Lung (tissue), 11 donors: ENCODE measurements at regions not wholly inside any gene's neighbourhood (a gene's known extent, or its start where the extent isn't known, plus 50 kb on each side); places are given as distances from the start of the nearest gene placed in this dataset.

ENCODE experiments used
- ATAC-seq: fragments of 200-7000 bp; cut with Tn5 transposase; one replicate; pipeline ENCODE4 v1.9.1; 2020; ENCODE audit warnings: moderate number of reproducible peaks; ENCODE audit not compliant: insufficient read depth, low FRiP score
- DNase-seq, 3 donors: peaks; one replicate each; pipeline ENCODE4 v3.0.0-alpha.2; 2013 to 2017
- H3K27ac ChIP-seq, 2 donors: one replicate each; pipeline ENCODE4 v1.5.1; 2013; ENCODE audit warnings: mild to moderate bottlenecking in 2 of 2, moderate library complexity in 2 of 2, control low read depth in 1 of 2, inconsistent platforms in 1 of 2, low read depth in 1 of 2, low read length in 1 of 2
- H3K27me3 ChIP-seq, 3 donors: one replicate each; pipeline ENCODE4 v1.5.1; 2013; ENCODE audit warnings: low read length in 2 of 3; ENCODE audit not compliant: control insufficient read depth in 3 of 3, insufficient read depth in 3 of 3
- H3K36me3 ChIP-seq, 4 donors: one replicate each; pipeline ENCODE4 v1.5.1; 2013; ENCODE audit warnings: low read length in 4 of 4, mild to moderate bottlenecking in 1 of 4, moderate library complexity in 1 of 4; ENCODE audit not compliant: control insufficient read depth in 4 of 4, insufficient read depth in 4 of 4
- H3K4me1 ChIP-seq, 5 donors: one replicate each; pipeline ENCODE4 v1.5.1; 2013; ENCODE audit warnings: low read length in 5 of 5, mild to moderate bottlenecking in 2 of 5, moderate library complexity in 1 of 5; ENCODE audit not compliant: control insufficient read depth in 5 of 5, insufficient read depth in 5 of 5
- H3K4me3 ChIP-seq: one replicate; pipeline ENCODE4 v1.5.1; 2013; ENCODE audit warnings: mild to moderate bottlenecking, control low read depth, moderate library complexity
- H3K9ac ChIP-seq, 2 donors: one replicate each; pipeline ENCODE4 v1.5.1; 2013; ENCODE audit warnings: low read length in 2 of 2, control low read depth in 1 of 2; ENCODE audit not compliant: insufficient read depth in 1 of 2
- H3K9me3 ChIP-seq, 4 donors: one replicate each; pipeline ENCODE4 v1.5.1; 2013; ENCODE audit warnings: low read length in 3 of 4, mild to moderate bottlenecking in 1 of 4, moderate library complexity in 1 of 4; ENCODE audit not compliant: control insufficient read depth in 4 of 4, insufficient read depth in 3 of 4
- CTCF ChIP-seq: IDR thresholded peaks from 2 replicates; pipeline ENCODE4 v1.5.1; 2012; ENCODE audit warnings: mild to moderate bottlenecking; ENCODE audit errors: control extremely low read depth, extremely low read depth
- WGBS, 2 donors: extraction: QIAGEN DNeasy Blood & Tissue Kit; methylation state at CpG; one replicate each; pipeline ENCODE4 v1.1.7; 2013; 5-methylcytosine and 5-hydroxymethylcytosine counted together
- donor health status: control.
- donor health status: control.
- donor health status: Bipolar disorder and iron deficiency.
- donor health status: healthy.
- donor health status: DM: yes; HTN: yes; CAD: no.

GRCh38 chr16:59887856-59888255 is 1153.7 kb upstream of the GOT2 start:
- peaks cover 0 to 3% (median 1%) of the 10 kb centered on the region in 4 donors for H3K9me3 ChIP-seq
- no peak overlapping the region for H3K9ac ChIP-seq
- 77 to 91% methylated on average over 2 of the region's 2 CpGs for WGBS, 2 donors
- TF ChIP-seq CTCF: no peak
- no peaks in the 10 kb centered on the region for H3K36me3 ChIP-seq
- no peak overlapping the region for H3K27ac ChIP-seq
- no peak overlapping the region for H3K4me3 ChIP-seq
- no peak for DNase-seq
- ATAC-seq: no peak
- no peaks in the 10 kb centered on the region for H3K27me3 ChIP-seq
- peaks cover 0 to 12% (median 0%) of the 10 kb centered on the region in 5 donors for H3K4me1 ChIP-seq

- peaks cover 0 to 12% (median 0%) of the 10 kb centered on the region in 5 donors for H3K4me1 ChIP-seq
- H3K27me3 ChIP-seq: no peaks in the 10 kb centered on the region
- H3K9me3 ChIP-seq: peaks cover 0 to 5% (median 1%) of the 10 kb centered on the region in 4 donors
- ATAC-seq (no peak), DNase-seq (peak; percentile 76 to 95 (median 91))
- no peak overlapping the region for H3K27ac ChIP-seq
- WGBS, 2 donors: 67 to 70% methylated on average over 2 of the region's 2 CpGs
- H3K9ac ChIP-seq: no peak overlapping the region
- no peak for TF ChIP-seq CTCF
- H3K36me3 ChIP-seq: no peaks in the 10 kb centered on the region
- H3K4me3 ChIP-seq: no peak overlapping the region
Measured at GRCh38 chr16:59886021-59886420, 1151.9 kb upstream of the GOT2 start.

GRCh38 chr16:59881376-59881775 is 1147.3 kb upstream of the GOT2 start:
- Histone ChIP-seq H3K4me3 (no peak overlapping the region), H3K9me3 (peaks cover 0 to 2% (median 0%) of the 10 kb centered on the region in 4 donors), H3K9ac (no peak overlapping the region), H3K27me3 (no peaks in the 10 kb centered on the region), H3K4me1 (peaks cover 0 to 6% (median 0%) of the 10 kb centered on the region in 5 donors), H3K27ac (no peak overlapping the region), H3K36me3 (no peaks in the 10 kb centered on the region)
- 75 to 81% methylated on average over 3 of the region's 3 CpGs for WGBS, 2 donors
- DNase-seq (no peak), ATAC-seq (no peak)
- TF ChIP-seq CTCF: no peak

- Histone ChIP-seq H3K36me3 (no peaks in the 10 kb centered on the region), H3K9ac (no peak overlapping the region), H3K27me3 (no peaks in the 10 kb centered on the region), H3K4me1 (no peaks in the 10 kb centered on the region), H3K27ac (no peak overlapping the region), H3K4me3 (no peak overlapping the region), H3K9me3 (peaks cover 0 to 2% (median 0%) of the 10 kb centered on the region in 4 donors)
- DNase-seq: no peak
- TF ChIP-seq CTCF: no peak
- ATAC-seq: no peak
- 75% methylated on average over 1 of the region's 1 CpG for WGBS, 2 donors
Measured at GRCh38 chr16:59880611-59881010, 1146.5 kb upstream of the GOT2 start.
